OCI-LY7 (cell line): ENCODE measurements at regions not wholly inside any gene's neighbourhood (a gene's known extent, or its start where the extent isn't known, plus 50 kb on each side); places are given as distances from the start of the nearest gene placed in this dataset.

Experiments
- CTCF ChIP-seq: fragments of 200-600 bp; sonication (generic); conservative IDR thresholded peaks from 2 replicates; pipeline ENCODE4 v1.5.1; 2014; ENCODE audit warnings: mild to moderate bottlenecking, antibody characterized with exemption, low read length, moderate library complexity, mixed read lengths
- EZH2phosphoT487 ChIP-seq: fragments of 200-600 bp; sonication (generic); IDR thresholded peaks from 2 replicates; pipeline ENCODE4 v1.6.1; 2018; ENCODE audit warnings: low read depth, borderline replicate concordance, mild to moderate bottlenecking, mixed run types, antibody characterized with exemption, low read length, moderate library complexity, mixed read lengths

GRCh38 chr4:179007755-179008154, 1565.5 kb upstream of the AGA start:
- TF ChIP-seq CTCF (no peak), EZH2phosphoT487 (no peak)
